Lung microvascular endothelial cell (primary cell): ENCODE measurements at regions not wholly inside any gene's neighbourhood (a gene's known extent, or its start where the extent isn't known, plus 50 kb on each side); places are given as distances from the start of the nearest gene placed in this dataset.

ENCODE experiments used
- DNase-seq, 2 donors: peaks; one replicate each; pipeline versions ENCODE4 v3.0.0 to v3.0.0-alpha.2; 2010; ENCODE audit warnings: low read depth in 2 of 2

DNA sequence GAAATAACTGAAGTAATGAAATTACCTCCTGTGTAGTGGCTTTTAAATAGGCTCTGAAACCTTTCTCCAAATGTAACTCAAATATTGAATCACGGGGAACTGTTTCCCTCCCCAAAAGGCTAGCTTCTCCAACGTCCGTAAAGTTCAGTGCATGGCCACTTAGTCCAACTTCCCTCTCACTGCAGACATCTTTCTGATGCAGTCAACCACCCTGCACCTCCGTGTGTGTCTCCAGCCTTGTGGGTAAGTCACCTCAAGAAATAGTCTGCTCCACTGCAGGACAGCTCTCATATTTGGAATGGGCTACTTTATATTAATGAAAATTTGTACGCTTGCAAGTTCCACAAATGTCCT is 152.5 kb upstream of the CYRIA start:
- no peak for DNase-seq

DNA sequence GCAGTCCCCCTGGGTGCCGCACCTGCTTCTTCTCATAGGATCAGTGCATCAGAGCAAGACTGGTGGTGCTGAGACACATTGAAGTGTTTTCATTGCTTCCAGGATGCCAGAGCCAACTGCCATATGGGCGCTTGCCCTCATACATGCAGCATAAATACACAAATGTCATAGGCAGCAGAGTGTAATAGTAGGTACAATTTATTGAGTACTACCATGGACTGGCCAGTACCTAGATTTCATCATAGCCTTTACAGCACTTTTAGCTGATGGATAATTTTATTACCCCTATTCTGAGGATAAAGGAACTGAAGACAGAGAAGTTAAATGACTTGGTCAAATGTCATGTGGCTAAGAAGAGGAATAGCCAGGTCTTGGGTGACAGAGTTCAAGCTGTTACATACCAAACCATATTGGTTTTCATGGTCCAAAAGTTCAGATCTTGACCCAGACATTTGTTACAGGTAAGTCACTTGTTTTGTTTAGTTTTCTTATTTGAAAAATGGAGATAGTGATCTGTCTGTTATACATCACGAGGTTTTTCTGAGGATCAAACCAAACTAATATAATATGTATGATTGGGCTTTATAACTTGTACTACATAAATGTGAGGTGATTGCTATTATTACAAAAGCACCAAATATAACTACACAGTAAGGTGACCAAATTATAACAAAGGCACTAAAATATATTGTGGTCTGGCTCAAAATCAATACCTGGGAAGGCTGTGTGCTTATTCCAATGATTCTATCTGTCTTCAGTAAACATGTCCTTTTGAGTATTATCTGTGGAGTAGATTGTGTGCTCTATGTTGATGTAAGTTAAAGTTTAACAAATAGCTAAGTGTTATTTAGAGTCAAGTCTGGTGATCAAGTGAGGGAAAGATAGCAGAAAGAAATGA is 151.9 kb upstream of the CYRIA start:
- DNase-seq: no peak

- DNase-seq: no peak
These were observed 150.9 kb upstream of the CYRIA start for GRCh38 chr2:16816522-16816921.

- no peak for DNase-seq
These were observed 150.4 kb upstream of the CYRIA start for GRCh38 chr2:16816016-16816415.

GRCh38 chr2:16813593-16813992 is 148.0 kb upstream of the CYRIA start:
- DNase-seq: no peak

DNA sequence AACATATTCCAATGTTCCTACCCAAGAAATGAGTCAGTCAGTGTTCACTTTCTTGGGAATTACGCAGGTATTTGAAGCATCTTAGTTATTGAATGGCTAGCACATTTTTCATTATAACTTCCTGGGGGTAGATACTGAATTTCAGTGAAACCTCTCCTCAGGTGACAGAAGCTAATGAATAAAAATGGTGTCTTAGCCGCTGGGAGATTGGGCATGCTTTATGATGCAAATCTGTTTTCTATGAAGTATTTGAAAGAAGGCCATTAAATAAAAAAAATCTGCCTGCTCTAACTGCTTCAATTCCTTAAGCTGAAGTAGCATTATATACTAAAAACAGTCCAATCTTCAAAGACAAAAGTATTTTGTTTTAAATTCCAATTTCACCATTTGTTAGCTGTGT is 132.8 kb upstream of the CYRIA start:
- DNase-seq: no peak

DNA sequence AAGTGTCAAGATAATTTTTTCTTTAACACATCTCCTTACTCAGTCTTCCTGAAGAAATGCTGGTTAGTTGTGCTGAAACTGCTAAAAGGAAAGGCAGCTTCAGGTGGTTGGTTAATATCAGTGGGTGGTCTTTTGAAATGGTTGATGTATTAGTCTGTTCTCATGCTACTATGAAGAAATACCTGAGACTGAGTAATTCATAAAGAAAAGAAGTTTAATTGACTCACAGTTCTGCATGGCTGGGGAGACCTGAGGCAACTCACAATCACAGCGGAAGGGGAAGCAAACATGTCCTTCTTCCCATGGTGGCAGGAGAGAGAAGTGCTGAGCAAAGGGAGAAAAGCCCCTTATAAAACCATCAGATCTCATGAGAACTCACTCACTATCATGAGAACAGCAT is 125.9 kb upstream of the CYRIA start:
- DNase-seq: no peak

DNA sequence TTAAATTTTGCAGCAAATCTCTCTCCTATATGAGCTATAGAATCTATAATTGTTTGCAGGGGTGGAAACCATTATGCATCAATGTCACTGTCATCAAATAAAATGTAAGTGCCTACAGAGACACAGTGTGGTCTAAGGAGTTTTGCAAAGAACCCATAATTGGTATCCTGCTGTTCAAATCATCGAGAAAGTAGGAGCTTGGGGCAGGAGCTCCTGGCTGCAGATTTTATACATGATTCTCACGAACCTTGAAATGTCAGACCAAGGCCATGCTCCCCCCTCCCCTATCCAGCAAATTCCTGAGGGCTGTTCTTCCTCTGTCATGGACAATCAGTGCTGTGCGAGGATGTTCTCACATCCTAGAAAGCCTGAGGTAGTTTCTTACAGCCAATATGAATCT is 119.5 kb upstream of the CYRIA start:
- no peak for DNase-seq

DNA sequence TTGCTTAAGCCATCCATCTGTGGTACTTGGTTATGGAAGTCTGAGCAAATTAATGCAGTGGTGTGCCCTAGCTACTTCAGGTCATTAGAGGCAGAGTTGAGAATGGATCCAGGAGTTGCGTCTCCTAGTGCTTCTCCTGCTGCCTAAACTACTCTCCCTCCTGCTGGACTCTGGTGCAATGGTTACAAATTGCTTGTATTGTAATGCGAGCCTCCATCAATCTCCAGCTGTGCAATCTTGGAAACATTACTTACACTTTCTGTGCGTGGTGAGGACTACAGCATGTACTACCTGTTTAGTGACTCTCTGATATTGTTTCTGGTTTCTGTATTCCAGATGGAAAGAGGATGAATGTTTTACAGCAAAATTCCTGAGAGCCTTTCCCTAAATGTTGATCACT is 119.0 kb upstream of the CYRIA start:
- DNase-seq: no peak

DNA sequence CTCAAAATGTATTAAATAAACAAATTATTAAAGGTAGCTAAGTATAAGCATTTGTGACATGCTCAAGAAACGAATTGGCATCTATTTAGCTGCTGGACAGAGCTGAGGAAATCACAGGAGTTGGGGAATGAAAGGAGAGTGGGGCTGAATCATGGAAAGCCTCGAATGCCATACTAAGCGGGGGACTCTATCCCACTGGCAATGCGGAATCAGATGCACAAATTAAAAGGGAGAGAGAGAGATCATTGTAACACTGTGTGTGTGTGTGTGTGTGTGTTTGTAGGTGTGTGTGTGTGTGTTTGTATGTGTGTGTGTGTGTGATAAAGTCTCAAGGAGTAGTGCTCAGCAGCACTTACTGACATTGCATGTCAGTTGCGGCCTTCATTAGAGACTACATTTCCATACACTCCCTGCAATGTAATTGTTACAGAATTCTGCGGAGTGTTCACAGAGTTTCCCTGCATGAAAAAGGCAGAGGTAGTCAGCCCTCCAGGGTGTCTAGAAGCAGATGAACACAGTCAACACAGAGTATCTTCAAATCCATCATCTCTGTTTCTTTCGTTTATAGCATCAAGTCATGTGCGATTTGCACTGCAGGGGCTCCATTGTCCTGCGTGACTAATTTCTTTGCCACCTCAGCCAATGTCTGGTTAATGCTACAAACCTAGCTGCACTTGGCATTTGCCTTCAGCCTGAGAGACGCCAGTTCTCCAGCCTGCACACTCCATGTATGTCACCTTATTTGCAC is 111.7 kb upstream of the CYRIA start:
- no peak for DNase-seq

GRCh38 chr2:16775899-16776231 is 110.2 kb upstream of the CYRIA start:
- no peak for DNase-seq

GRCh38 chr2:16774980-16775898 is 109.6 kb upstream of the CYRIA start:
- DNase-seq: peak in 1 of 2 donors; percentile 15

DNA sequence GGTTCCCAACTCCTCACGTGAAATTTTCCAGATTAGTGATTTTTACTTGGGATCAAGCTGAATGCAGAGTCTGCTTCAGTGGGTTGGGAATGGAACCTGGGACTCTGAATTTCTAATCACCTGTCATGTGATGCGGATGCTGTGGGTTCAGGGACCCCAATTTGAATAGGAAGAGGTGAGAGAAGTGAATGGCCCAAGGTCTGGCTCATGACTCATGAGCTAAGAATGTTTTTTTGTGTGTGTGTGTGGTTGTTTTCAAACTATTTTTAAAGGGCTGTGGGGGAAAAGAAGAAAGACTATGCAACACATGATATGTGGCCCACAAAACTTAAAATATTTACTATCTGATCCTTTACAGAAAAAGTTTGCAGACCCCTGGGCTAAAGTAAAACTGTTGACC is 108.5 kb upstream of the CYRIA start:
- no peak for DNase-seq

DNA sequence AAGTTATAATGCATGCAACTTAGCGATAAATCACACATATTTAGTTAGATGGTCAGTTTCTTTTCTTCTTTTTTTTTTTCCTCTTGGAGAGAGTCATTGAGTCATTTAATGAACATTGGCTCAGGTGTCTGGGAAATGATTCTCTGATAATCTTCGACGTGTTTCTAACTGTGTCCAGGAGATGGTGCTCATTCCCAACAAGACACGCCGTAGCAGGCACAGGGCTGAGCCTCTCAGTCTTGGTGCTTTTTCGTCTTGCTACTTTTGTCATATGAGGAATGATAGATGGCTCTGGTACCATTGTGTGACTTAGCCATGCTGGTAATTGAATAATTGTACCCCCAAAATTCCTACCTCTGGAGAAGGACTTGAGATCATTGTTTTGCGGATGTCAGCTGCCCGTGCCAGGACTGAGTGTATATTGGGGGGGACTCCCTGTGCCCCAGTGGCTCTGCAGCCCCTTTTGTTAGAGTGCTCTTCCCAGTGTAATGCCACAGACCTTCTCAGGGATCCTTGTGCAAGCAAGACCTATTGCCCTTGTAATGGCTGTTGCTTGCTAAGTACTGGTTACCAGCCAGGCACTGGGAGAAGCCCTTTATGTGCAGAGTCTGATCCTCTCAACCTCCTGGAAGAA is 107.6 kb upstream of the CYRIA start:
- DNase-seq: peak; percentile 58 to 66

DNA sequence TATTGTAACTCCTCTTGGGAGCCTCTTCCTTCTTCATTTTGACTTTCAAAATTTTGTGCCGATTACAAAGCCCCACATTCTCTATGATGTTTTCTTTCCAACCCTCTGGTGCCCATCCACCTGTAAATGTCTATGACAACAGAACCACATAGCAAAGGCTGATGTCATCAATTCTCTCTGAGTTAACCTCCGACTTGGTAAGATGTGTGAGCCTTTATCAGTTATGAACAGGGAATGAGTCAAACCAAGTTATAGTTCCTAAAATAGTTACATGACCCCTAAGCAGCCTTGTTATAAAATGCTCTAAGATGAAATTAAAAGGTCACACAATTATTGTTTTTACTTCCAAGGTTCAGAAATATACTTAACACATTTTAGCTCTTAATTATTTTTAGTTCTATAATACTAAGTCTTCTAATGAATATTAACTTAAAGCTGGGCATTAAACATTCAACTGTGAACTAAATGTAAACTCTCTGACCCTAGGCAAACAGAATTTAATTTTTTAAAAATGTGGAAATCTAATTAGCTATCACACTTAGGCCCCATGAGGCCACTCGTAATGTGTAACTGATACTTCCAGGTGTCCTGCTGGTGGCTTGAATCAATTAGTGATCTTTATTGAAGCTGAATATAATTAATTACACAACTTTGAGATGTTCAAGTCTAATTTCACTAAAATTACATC is 102.3 kb upstream of the CYRIA start:
- no peak for DNase-seq

DNA sequence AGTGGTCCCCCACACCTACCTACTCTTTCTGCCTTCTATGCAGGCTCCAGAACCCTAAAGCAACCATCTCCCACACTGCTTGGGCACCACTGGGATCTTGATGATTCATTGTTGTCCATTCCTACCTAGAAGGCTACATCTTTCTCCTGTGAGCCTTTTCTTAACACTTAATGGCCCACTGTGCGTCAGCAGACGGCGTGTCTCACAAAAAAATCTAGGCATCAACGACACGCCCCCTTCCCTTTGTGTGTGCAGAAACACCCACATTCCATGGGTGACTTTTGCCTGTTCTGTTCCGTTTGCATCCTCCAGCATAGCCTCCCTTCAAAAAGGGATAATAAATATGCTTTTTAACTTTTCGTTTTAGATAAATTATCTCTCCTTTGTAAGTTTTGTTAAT is 99.7 kb upstream of the CYRIA start:
- DNase-seq: no peak

DNA sequence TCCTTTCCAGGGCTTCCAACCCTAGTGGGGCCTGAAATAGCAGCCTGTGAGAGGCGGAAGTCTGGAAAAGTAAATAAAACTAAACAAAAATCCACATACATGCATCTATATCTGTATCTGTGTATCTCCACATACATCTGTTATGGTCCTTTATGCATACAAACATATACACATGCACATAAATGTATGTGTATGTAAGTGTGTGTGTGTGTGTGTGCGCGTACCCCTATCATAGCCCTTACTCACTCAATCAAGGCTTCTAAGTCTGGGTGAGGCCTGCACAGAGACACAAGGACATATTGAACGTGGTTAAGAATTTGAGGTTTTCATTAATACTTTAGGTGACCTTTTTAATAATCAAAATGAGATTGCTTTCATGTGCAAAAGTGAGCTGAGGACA is 98.9 kb upstream of the CYRIA start:
- no peak for DNase-seq

- DNase-seq: no peak
These were observed 97.9 kb upstream of the CYRIA start for GRCh38 chr2:16763493-16763899.

DNA sequence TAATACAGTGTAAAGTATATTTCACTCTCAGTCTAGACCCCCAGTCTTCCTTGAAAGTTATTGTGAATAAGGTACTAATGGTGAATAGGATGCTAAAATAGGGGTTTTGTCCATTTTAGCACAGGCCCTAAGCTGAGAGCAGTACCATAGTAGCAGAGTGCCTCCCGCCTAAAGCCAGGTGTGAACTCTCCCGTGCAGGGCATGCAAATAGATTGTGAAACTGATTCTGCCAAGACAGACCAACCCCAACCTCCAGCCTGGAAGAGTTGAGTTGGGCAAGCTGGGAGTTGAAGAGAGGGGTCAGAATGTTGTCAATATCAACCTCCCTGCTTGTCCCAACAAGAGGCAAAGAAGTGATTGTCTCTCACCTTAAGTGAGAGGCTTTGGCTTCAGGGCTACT is 97.4 kb upstream of the CYRIA start:
- DNase-seq: no peak

- DNase-seq: no peak
These were observed 94.8 kb upstream of the CYRIA start for GRCh38 chr2:16760426-16760825.
